Activated CD8-positive, alpha-beta T cell treated with anti-CD3 and anti-CD28 coated beads for 36 hours (primary cell): ENCODE measurements at regions not wholly inside any gene's neighbourhood (a gene's known extent, or its start where the extent isn't known, plus 50 kb on each side); places are given as distances from the start of the nearest gene placed in this dataset.

Source experiments
- ATAC-seq: fragments of 200-7000 bp; cut with Tn5 transposase; one replicate; pipeline ENCODE4 v1.10.0; 2021; ENCODE audit warnings: mild to moderate bottlenecking, moderate library complexity
- CTCF ChIA-PET: fragments of 350-600 bp; sonication (Branson Sonifier 250); formaldehyde crosslinking; loops from one replicate; lab custom pipeline; 2021; ENCODE audit warnings: antibody characterized with exemption; lab: Charles Lee
- POLR2A ChIA-PET: fragments of 350-600 bp; sonication (Branson Sonifier 250); formaldehyde crosslinking; loops from one replicate; lab custom pipeline; 2021; ENCODE audit warnings: antibody characterized with exemption; lab: Charles Lee
- DNase-seq: peaks from one replicate; pipeline ENCODE4 v3.0.0-alpha.2; 2020
- H3K27ac Mint-ChIP-seq: one replicate; pipeline ENCODE4 v1.8.0; 2021; ENCODE audit warnings: mild to moderate bottlenecking, mixed read lengths
- H3K27me3 Mint-ChIP-seq: one replicate; pipeline ENCODE4 v1.8.0; 2021; ENCODE audit warnings: mixed read lengths
- H3K36me3 Mint-ChIP-seq: one replicate; pipeline ENCODE4 v1.8.0; 2021; ENCODE audit warnings: low read depth, mixed read lengths
- H3K4me1 Mint-ChIP-seq: one replicate; pipeline ENCODE4 v1.8.0; 2021; ENCODE audit warnings: low read depth, mixed read lengths
- H3K4me3 Mint-ChIP-seq: one replicate; pipeline ENCODE4 v1.8.0; 2021; ENCODE audit warnings: mild to moderate bottlenecking, moderate library complexity, mixed read lengths
- H3K9me3 Mint-ChIP-seq: one replicate; pipeline ENCODE4 v1.8.0; 2021; ENCODE audit warnings: mixed read lengths
- CTCF ChIP-seq: fragments of 200-600 bp; IDR thresholded peaks from one replicate; pipeline ENCODE4 v1.8.0; 2022; ENCODE audit warnings: antibody characterized with exemption, mild to moderate bottlenecking
- intact Hi-C: fragments of 100-400 bp; cut with micrococcal nuclease; formaldehyde crosslinking; loops from one replicate; pipeline ENCODE4 v1.10.0; 2022

- intact Hi-C loops: no loop called here
- Mint-ChIP-seq H3K4me1 (no peaks in the 10 kb centered on the region), H3K9me3 (no peaks in the 10 kb centered on the region), H3K4me3 (no peak overlapping the region), H3K36me3 (no peaks in the 10 kb centered on the region), H3K27me3 (no peaks in the 10 kb centered on the region), H3K27ac (no peak overlapping the region)
- DNase-seq: no peak
- no peak for TF ChIP-seq CTCF
- POLR2A ChIA-PET: no interaction called here
- no peak for ATAC-seq
- CTCF ChIA-PET: no interaction called here
These were observed 331.5 kb upstream of the ATP10B start for GRCh38 chr5:161183559-161183958.

GRCh38 chr5:161176221-161176620 lies 324.2 kb upstream of the ATP10B start:
- Mint-ChIP-seq H3K4me1 (no peaks in the 10 kb centered on the region), H3K9me3 (no peaks in the 10 kb centered on the region)

GRCh38 chr5:161169776-161170175 lies 317.8 kb upstream of the ATP10B start:
- H3K9me3 Mint-ChIP-seq: no peaks in the 10 kb centered on the region
- H3K4me3 Mint-ChIP-seq: no peak overlapping the region
- ATAC-seq (no peak), DNase-seq (no peak)
- H3K27ac Mint-ChIP-seq: no peak overlapping the region
- H3K27me3 Mint-ChIP-seq: no peaks in the 10 kb centered on the region
- no peaks in the 10 kb centered on the region for H3K4me1 Mint-ChIP-seq
- ChIA-PET POLR2A (interaction anchor here (0.7 kb wide), 1 partner anchor 15 kb away, joined by 3 read pairs; no protein-coding TSS in a partner anchor), CTCF (no interaction called here)
- TF ChIP-seq CTCF: no peak
- intact Hi-C loops: no loop called here
- no peaks in the 10 kb centered on the region for H3K36me3 Mint-ChIP-seq

More at GRCh38 chr5:161176221-161176620, 324.2 kb upstream of the ATP10B start:
- DNase-seq: no peak
- Mint-ChIP-seq H3K36me3 (no peaks in the 10 kb centered on the region), H3K27me3 (no peaks in the 10 kb centered on the region), H3K27ac (no peak overlapping the region), H3K4me3 (no peak overlapping the region)
- CTCF ChIA-PET: no interaction called here
- intact Hi-C loops: no loop called here
- ATAC-seq: no peak
- TF ChIP-seq CTCF: no peak
- POLR2A ChIA-PET: no interaction called here

- no peak for TF ChIP-seq CTCF
- intact Hi-C loops: no loop called here
- no peaks in the 10 kb centered on the region for H3K36me3 Mint-ChIP-seq
- POLR2A ChIA-PET: no interaction called here
- H3K9me3 Mint-ChIP-seq: no peaks in the 10 kb centered on the region
- CTCF ChIA-PET: no interaction called here
- no peak for ATAC-seq
- no peak for DNase-seq
- no peaks in the 10 kb centered on the region for H3K27me3 Mint-ChIP-seq
- no peaks in the 10 kb centered on the region for H3K4me1 Mint-ChIP-seq
- no peak overlapping the region for H3K4me3 Mint-ChIP-seq
- H3K27ac Mint-ChIP-seq: no peak overlapping the region
These were observed 315.2 kb upstream of the ATP10B start for GRCh38 chr5:161167016-161167767.

GRCh38 chr5:161165998-161166660 lies 314.1 kb upstream of the ATP10B start:
- no peak overlapping the region for H3K27ac Mint-ChIP-seq
- intact Hi-C loops: no loop called here
- no peaks in the 10 kb centered on the region for H3K36me3 Mint-ChIP-seq
- POLR2A ChIA-PET: no interaction called here
- H3K9me3 Mint-ChIP-seq: no peaks in the 10 kb centered on the region
- ATAC-seq: no peak
- H3K4me1 Mint-ChIP-seq: no peaks in the 10 kb centered on the region
- TF ChIP-seq CTCF: no peak
- DNase-seq: no peak
- CTCF ChIA-PET: no interaction called here
- no peaks in the 10 kb centered on the region for H3K27me3 Mint-ChIP-seq
- no peak overlapping the region for H3K4me3 Mint-ChIP-seq
